ENCODE measurements at regions not wholly inside any gene's neighbourhood (a gene's known extent, or its start where the extent isn't known, plus 50 kb on each side); places are given as distances from the start of the nearest gene placed in this dataset.

DNA sequence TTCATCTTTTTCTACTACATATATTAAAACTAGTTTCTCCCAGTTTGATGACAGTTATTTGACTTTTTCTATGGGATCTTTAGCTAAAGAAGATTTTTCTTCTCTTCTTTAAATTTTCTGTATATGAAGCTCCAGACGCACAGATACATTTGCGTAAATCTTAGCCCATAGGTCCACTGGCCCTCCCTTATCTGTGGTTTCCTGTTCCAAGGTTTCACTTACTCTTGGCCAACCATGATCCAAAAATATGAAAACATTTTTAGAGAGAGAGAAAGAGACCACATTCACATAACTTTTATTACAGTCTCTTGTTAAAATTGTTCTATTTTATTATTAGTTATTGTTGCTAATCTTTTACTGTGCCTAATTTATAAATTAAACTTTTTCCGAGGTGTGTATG lies 270.2 kb upstream of the DAPK1 start:
- TF ChIP-seq, protein P1, sequence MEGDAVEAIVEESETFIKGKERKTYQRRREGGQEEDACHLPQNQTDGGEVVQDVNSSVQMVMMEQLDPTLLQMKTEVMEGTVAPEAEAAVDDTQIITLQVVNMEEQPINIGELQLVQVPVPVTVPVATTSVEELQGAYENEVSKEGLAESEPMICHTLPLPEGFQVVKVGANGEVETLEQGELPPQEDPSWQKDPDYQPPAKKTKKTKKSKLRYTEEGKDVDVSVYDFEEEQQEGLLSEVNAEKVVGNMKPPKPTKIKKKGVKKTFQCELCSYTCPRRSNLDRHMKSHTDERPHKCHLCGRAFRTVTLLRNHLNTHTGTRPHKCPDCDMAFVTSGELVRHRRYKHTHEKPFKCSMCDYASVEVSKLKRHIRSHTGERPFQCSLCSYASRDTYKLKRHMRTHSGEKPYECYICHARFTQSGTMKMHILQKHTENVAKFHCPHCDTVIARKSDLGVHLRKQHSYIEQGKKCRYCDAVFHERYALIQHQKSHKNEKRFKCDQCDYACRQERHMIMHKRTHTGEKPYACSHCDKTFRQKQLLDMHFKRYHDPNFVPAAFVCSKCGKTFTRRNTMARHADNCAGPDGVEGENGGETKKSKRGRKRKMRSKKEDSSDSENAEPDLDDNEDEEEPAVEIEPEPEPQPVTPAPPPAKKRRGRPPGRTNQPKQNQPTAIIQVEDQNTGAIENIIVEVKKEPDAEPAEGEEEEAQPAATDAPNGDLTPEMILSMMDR (IDR thresholded peaks at IDR 0.05): no peak
- no peak for TF ChIP-seq EP300 (IDR thresholded peaks at IDR 0.05)

Data from stomach (tissue), 4 donors.